ENCODE measurements at regions not wholly inside any gene's neighbourhood (a gene's known extent, or its start where the extent isn't known, plus 50 kb on each side); places are given as distances from the start of the nearest gene placed in this dataset.

GRCh38 chr2:226211439-226211838, 588.2 kb downstream of the IRS1 start:
- TF ChIP-seq, protein P1, sequence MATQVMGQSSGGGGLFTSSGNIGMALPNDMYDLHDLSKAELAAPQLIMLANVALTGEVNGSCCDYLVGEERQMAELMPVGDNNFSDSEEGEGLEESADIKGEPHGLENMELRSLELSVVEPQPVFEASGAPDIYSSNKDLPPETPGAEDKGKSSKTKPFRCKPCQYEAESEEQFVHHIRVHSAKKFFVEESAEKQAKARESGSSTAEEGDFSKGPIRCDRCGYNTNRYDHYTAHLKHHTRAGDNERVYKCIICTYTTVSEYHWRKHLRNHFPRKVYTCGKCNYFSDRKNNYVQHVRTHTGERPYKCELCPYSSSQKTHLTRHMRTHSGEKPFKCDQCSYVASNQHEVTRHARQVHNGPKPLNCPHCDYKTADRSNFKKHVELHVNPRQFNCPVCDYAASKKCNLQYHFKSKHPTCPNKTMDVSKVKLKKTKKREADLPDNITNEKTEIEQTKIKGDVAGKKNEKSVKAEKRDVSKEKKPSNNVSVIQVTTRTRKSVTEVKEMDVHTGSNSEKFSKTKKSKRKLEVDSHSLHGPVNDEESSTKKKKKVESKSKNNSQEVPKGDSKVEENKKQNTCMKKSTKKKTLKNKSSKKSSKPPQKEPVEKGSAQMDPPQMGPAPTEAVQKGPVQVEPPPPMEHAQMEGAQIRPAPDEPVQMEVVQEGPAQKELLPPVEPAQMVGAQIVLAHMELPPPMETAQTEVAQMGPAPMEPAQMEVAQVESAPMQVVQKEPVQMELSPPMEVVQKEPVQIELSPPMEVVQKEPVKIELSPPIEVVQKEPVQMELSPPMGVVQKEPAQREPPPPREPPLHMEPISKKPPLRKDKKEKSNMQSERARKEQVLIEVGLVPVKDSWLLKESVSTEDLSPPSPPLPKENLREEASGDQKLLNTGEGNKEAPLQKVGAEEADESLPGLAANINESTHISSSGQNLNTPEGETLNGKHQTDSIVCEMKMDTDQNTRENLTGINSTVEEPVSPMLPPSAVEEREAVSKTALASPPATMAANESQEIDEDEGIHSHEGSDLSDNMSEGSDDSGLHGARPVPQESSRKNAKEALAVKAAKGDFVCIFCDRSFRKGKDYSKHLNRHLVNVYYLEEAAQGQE (IDR thresholded peaks at IDR 0.05; ENCODE audit: unreplicated experiment) = no peak
- no peak for TF ChIP-seq CREB1 (CRISPR knock-in tag; IDR thresholded peaks at IDR 0.05; ENCODE audit: low read depth)
- H3F3A ChIP-seq (replicated peaks; ENCODE audit: low read depth) = no peaks in the 10 kb centered on the region
- H3K9me2 ChIP-seq (ENCODE audit: insufficient read depth) = no peaks in the 10 kb centered on the region
- no peak overlapping the region for H3K27ac ChIP-seq (ENCODE audit: low read depth)
- no peak for DNase-seq (ENCODE audit: low spot score)
- no peaks in the 10 kb centered on the region for H3K36me3 Mint-ChIP-seq (ENCODE audit: low read depth)
- H3K4me2 ChIP-seq = no peak overlapping the region
- H3K27me3 Mint-ChIP-seq (ENCODE audit: insufficient read depth, low read depth, poor library complexity) = no peaks in the 10 kb centered on the region
- no peaks in the 10 kb centered on the region for H3K9me3 Mint-ChIP-seq
- H3K79me2 ChIP-seq (replicated peaks; ENCODE audit: insufficient read depth) = no peaks in the 10 kb centered on the region
- no peak overlapping the region for H3K27ac Mint-ChIP-seq
- peaks cover 2% of the 10 kb centered on the region; the same call in 2 of the 3 replicates for H3K4me1 Mint-ChIP-seq
- ATAC-seq = no peak
- no peaks in the 10 kb centered on the region for H3K4me1 ChIP-seq (ENCODE audit: insufficient read depth)
- no peaks in the 10 kb centered on the region for H3K36me3 ChIP-seq (ENCODE audit: insufficient read depth)
- no peaks in the 10 kb centered on the region for H3K27me3 ChIP-seq (ENCODE audit: insufficient read depth)
- no peak overlapping the region for H3K4me3 Mint-ChIP-seq
- H3K4me3 ChIP-seq = no peak overlapping the region
- no peaks in the 10 kb centered on the region for H4K20me1 ChIP-seq (replicated peaks; ENCODE audit: insufficient read depth)
- H2AFZ ChIP-seq = no peak overlapping the region

GRCh38 chr2:226208726-226209125, 590.9 kb downstream of the IRS1 start:
- Mint-ChIP-seq H3K36me3 (ENCODE audit: low read depth) (no peaks in the 10 kb centered on the region), H3K4me3 (no peak overlapping the region), H3K27ac (no peak overlapping the region), H3K4me1 (no peaks in the 10 kb centered on the region), H3K9me3 (no peaks in the 10 kb centered on the region), H3K27me3 (ENCODE audit: insufficient read depth, low read depth, poor library complexity) (peaks cover 2% of the 10 kb centered on the region)
- Histone ChIP-seq H3K27me3 (ENCODE audit: insufficient read depth) (no peaks in the 10 kb centered on the region), H3F3A (replicated peaks; ENCODE audit: low read depth) (no peaks in the 10 kb centered on the region), H4K20me1 (replicated peaks; ENCODE audit: insufficient read depth) (no peaks in the 10 kb centered on the region), H2AFZ (no peak overlapping the region), H3K9me2 (ENCODE audit: insufficient read depth) (no peaks in the 10 kb centered on the region), H3K4me1 (ENCODE audit: insufficient read depth) (no peaks in the 10 kb centered on the region), H3K4me3 (no peak overlapping the region), H3K4me2 (no peak overlapping the region), H3K36me3 (ENCODE audit: insufficient read depth) (no peaks in the 10 kb centered on the region), H3K79me2 (replicated peaks; ENCODE audit: insufficient read depth) (no peaks in the 10 kb centered on the region), H3K27ac (ENCODE audit: low read depth) (no peak overlapping the region)
- ATAC-seq = no peak
- DNase-seq (ENCODE audit: low spot score) = no peak
- no peak for TF ChIP-seq NANOG (IDR thresholded peaks at IDR 0.05; ENCODE audit: borderline replicate concordance)
- no peak for TF ChIP-seq STAT1 (IDR thresholded peaks at IDR 0.05; ENCODE audit: unreplicated experiment)
- TF ChIP-seq, protein P2, sequence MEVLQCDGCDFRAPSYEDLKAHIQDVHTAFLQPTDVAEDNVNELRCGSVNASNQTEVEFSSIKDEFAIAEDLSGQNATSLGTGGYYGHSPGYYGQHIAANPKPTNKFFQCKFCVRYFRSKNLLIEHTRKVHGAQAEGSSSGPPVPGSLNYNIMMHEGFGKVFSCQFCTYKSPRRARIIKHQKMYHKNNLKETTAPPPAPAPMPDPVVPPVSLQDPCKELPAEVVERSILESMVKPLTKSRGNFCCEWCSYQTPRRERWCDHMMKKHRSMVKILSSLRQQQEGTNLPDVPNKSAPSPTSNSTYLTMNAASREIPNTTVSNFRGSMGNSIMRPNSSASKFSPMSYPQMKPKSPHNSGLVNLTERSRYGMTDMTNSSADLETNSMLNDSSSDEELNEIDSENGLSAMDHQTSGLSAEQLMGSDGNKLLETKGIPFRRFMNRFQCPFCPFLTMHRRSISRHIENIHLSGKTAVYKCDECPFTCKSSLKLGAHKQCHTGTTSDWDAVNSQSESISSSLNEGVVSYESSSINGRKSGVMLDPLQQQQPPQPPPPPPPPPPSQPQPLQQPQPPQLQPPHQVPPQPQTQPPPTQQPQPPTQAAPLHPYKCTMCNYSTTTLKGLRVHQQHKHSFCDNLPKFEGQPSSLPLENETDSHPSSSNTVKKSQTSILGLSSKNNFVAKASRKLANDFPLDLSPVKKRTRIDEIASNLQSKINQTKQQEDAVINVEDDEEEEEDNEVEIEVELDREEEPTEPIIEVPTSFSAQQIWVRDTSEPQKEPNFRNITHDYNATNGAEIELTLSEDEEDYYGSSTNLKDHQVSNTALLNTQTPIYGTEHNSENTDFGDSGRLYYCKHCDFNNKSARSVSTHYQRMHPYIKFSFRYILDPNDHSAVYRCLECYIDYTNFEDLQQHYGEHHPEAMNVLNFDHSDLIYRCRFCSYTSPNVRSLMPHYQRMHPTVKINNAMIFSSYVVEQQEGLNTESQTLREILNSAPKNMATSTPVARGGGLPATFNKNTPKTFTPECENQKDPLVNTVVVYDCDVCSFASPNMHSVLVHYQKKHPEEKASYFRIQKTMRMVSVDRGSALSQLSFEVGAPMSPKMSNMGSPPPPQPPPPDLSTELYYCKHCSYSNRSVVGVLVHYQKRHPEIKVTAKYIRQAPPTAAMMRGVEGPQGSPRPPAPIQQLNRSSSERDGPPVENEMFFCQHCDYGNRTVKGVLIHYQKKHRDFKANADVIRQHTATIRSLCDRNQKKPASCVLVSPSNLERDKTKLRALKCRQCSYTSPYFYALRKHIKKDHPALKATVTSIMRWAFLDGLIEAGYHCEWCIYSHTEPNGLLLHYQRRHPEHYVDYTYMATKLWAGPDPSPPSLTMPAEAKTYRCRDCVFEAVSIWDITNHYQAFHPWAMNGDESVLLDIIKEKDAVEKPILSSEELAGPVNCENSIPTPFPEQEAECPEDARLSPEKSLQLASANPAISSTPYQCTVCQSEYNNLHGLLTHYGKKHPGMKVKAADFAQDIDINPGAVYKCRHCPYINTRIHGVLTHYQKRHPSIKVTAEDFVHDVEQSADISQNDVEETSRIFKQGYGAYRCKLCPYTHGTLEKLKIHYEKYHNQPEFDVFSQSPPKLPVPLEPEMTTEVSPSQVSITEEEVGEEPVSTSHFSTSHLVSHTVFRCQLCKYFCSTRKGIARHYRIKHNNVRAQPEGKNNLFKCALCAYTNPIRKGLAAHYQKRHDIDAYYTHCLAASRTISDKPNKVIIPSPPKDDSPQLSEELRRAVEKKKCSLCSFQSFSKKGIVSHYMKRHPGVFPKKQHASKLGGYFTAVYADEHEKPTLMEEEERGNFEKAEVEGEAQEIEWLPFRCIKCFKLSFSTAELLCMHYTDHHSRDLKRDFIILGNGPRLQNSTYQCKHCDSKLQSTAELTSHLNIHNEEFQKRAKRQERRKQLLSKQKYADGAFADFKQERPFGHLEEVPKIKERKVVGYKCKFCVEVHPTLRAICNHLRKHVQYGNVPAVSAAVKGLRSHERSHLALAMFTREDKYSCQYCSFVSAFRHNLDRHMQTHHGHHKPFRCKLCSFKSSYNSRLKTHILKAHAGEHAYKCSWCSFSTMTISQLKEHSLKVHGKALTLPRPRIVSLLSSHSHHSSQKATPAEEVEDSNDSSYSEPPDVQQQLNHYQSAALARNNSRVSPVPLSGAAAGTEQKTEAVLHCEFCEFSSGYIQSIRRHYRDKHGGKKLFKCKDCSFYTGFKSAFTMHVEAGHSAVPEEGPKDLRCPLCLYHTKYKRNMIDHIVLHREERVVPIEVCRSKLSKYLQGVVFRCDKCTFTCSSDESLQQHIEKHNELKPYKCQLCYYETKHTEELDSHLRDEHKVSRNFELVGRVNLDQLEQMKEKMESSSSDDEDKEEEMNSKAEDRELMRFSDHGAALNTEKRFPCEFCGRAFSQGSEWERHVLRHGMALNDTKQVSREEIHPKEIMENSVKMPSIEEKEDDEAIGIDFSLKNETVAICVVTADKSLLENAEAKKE (CRISPR knock-in tag; IDR thresholded peaks at IDR 0.05) = no peak
- no peak for TF ChIP-seq ZNF331 (CRISPR knock-in tag; IDR thresholded peaks at IDR 0.05; ENCODE audit: low read depth)
- no peak for TF ChIP-seq ZNF114 (CRISPR knock-in tag; IDR thresholded peaks at IDR 0.05)
- no peak for TF ChIP-seq POLR2AphosphoS5 (IDR thresholded peaks at IDR 0.05; ENCODE audit: low read depth)
- TF ChIP-seq CREB1 (CRISPR knock-in tag; IDR thresholded peaks at IDR 0.05; ENCODE audit: low read depth) = no peak
- no peak for TF ChIP-seq ETS1 (IDR thresholded peaks at IDR 0.05)
- TF ChIP-seq EZH2 (IDR thresholded peaks at IDR 0.05; ENCODE audit: low read depth, unreplicated experiment) = no peak
